GM12878 (cell line): ENCODE measurements at regions not wholly inside any gene's neighbourhood (a gene's known extent, or its start where the extent isn't known, plus 50 kb on each side); places are given as distances from the start of the nearest gene placed in this dataset.

Experiments used
- CTCF ChIP-seq, 3 experiments: IDR thresholded peaks in 2 of 3; conservative IDR thresholded peaks in 1 of 3; 2 replicates each; pipeline ENCODE4 v1.5.1; 2011; ENCODE audit warnings: low read depth in 3 of 3, low read length in 3 of 3, mild to moderate bottlenecking in 3 of 3, control low read depth in 2 of 3, moderate library complexity in 2 of 3, inconsistent platforms in 1 of 3, mixed read lengths in 1 of 3; ENCODE audit not compliant: control insufficient read depth in 2 of 3, insufficient read depth in 1 of 3; ENCODE audit errors: extremely low read depth in 1 of 3
- EGR1 ChIP-seq, 2 experiments: IDR thresholded peaks; 1 replicate in 1 of 2; 2 replicates in 1 of 2; pipeline ENCODE4 v1.6.1; 2011 to 2012; ENCODE audit warnings: low read depth in 2 of 2, low read length in 2 of 2, borderline replicate concordance in 1 of 2, mild to moderate bottlenecking in 1 of 2, moderate library complexity in 1 of 2
- ELK1 ChIP-seq: IDR thresholded peaks from 2 replicates; pipeline ENCODE4 v1.6.1; 2012; ENCODE audit warnings: low read depth, low read length, improper control_type of control experiment
- EP300 ChIP-seq, 2 experiments: fragments of 150-350 bp in 1 of 2; IDR thresholded peaks; 2 replicates each; pipeline ENCODE4 v1.6.1; 2011 to 2012; ENCODE audit warnings: low read depth in 2 of 2, low read length in 2 of 2, borderline replicate concordance in 1 of 2, improper control_type of control experiment in 1 of 2, inconsistent platforms in 1 of 2; ENCODE audit not compliant: control insufficient read depth in 1 of 2
- MYC ChIP-seq: IDR thresholded peaks from 2 replicates; pipeline ENCODE4 v1.6.1; 2011; ENCODE audit warnings: mild to moderate bottlenecking, low read length, moderate library complexity, inconsistent platforms; ENCODE audit not compliant: insufficient read depth, insufficient replicate concordance, insufficient read length, severe bottlenecking
- POLR2A ChIP-seq: IDR thresholded peaks from 2 replicates; pipeline ENCODE4 v1.6.1; 2011; ENCODE audit warnings: low read depth, mild to moderate bottlenecking, low read length
- POLR2AphosphoS5 ChIP-seq: IDR thresholded peaks from 2 replicates; pipeline ENCODE4 v1.6.1; 2011; ENCODE audit warnings: mild to moderate bottlenecking, low read length, inconsistent platforms
- RAD21 ChIP-seq: IDR thresholded peaks from 2 replicates; pipeline ENCODE4 v1.6.1; 2011; ENCODE audit warnings: mild to moderate bottlenecking, low read depth, low read length, moderate library complexity; ENCODE audit not compliant: insufficient read depth
- SMAD1 ChIP-seq: fragments of 450-650 bp; IDR thresholded peaks from 2 replicates; pipeline ENCODE4 v1.6.1; 2018; ENCODE audit warnings: mild to moderate bottlenecking, low read depth; ENCODE audit not compliant: partially characterized antibody
- TARDBP ChIP-seq: IDR thresholded peaks from 2 replicates; pipeline ENCODE4 v1.6.1; 2016; ENCODE audit warnings: borderline replicate concordance
- TBL1XR1 ChIP-seq: IDR thresholded peaks from 2 replicates; pipeline ENCODE4 v1.6.1; 2012; ENCODE audit warnings: low read depth, low read length, improper control_type of control experiment
- USF1 ChIP-seq: IDR thresholded peaks from 2 replicates; pipeline ENCODE4 v1.6.1; 2011; ENCODE audit warnings: borderline replicate concordance, low read depth, mild to moderate bottlenecking, moderate library complexity, mixed read lengths, low read length; ENCODE audit not compliant: insufficient read depth; ENCODE audit errors: extremely low read length
- YY1 ChIP-seq: IDR thresholded peaks from 2 replicates; pipeline ENCODE4 v1.6.1; 2011; ENCODE audit warnings: low read depth, mild to moderate bottlenecking, low read length
- ZBTB40 ChIP-seq: fragments of 450-650 bp; IDR thresholded peaks from 2 replicates; pipeline ENCODE4 v1.6.1; 2016; ENCODE audit warnings: mild to moderate bottlenecking, moderate library complexity, borderline replicate concordance

- no peak for TF ChIP-seq TBL1XR1
- no peak for TF ChIP-seq ELK1
- TF ChIP-seq TARDBP = no peak
- TF ChIP-seq POLR2A = no peak
- no peak for TF ChIP-seq POLR2AphosphoS5
- TF ChIP-seq CTCF (IDR thresholded peaks at IDR 0.05 in 2 of 3, conservative IDR thresholded peaks at IDR 0.05 in 1 of 3; ENCODE audit: control insufficient read depth in 2 of 3, extremely low read depth in 1 of 3, insufficient read depth in 1 of 3, low read depth in 3 of 3, low read length in 3 of 3) = no peak
- TF ChIP-seq ZBTB40 = no peak
- TF ChIP-seq SMAD1 = no peak
- no peak for TF ChIP-seq MYC
- TF ChIP-seq RAD21 = no peak
- no peak for TF ChIP-seq EGR1 (IDR thresholded peaks at IDR 0.05; ENCODE audit: borderline replicate concordance in 1 of 2, low read depth in 2 of 2, low read length in 2 of 2)
- TF ChIP-seq YY1 = no peak
- TF ChIP-seq USF1 = no peak
- no peak for TF ChIP-seq EP300 (IDR thresholded peaks at IDR 0.05; ENCODE audit: borderline replicate concordance in 1 of 2, control insufficient read depth in 1 of 2, low read depth in 2 of 2, low read length in 2 of 2)
Observed at GRCh38 chr2:228614741-228615140, 433.3 kb upstream of the SPHKAP start.
